ENCODE measurements at regions not wholly inside any gene's neighbourhood (a gene's known extent, or its start where the extent isn't known, plus 50 kb on each side); places are given as distances from the start of the nearest gene placed in this dataset.

- ChIA-PET CTCF (interaction anchor here (0.7 to 1.4 kb wide), 7 partner anchors 9 to 459 kb away, joined by 3 to 5 read pairs (median 4); no protein-coding TSS in a partner anchor), POLR2A (no interaction called here)
- Histone ChIP-seq H3K9me3 (no peaks in the 10 kb centered on the region), H3K36me3 (replicated peaks in 1 of 2; ENCODE audit: control insufficient read depth in 1 of 2, insufficient read depth in 2 of 2, low read length in 1 of 2) (no peaks in the 10 kb centered on the region), H4K20me1 (ENCODE audit: insufficient read depth) (no peaks in the 10 kb centered on the region), H3K79me2 (ENCODE audit: insufficient read depth) (no peaks in the 10 kb centered on the region), H3K4me1 (ENCODE audit: control insufficient read depth in 1 of 2, insufficient read depth in 2 of 2, low read depth in 1 of 2, low read length in 1 of 2) (no peaks in the 10 kb centered on the region), H3K27me3 (ENCODE audit: insufficient read depth) (no peaks in the 10 kb centered on the region), H3K27ac (ENCODE audit: low read depth in 2 of 2, low read length in 1 of 2) (no peak overlapping the region), H3F3A (replicated peaks; ENCODE audit: insufficient read depth) (no peaks in the 10 kb centered on the region), H3K9me2 (no peaks in the 10 kb centered on the region), H3K4me2 (no peak overlapping the region), H3K9ac (no peak overlapping the region), H3K4me3 (ENCODE audit: low read depth in 2 of 2, low read length in 1 of 2) (no peak overlapping the region), H2AFZ (ENCODE audit: low read depth) (no peak overlapping the region)
- 37% methylated on average over 5 of the region's 5 CpGs for WGBS (ENCODE audit: low lambda C conversion rate)
- TF ChIP-seq REST (IDR thresholded peaks at IDR 0.05; ENCODE audit: low read depth, low read length) (no peak), IRF3 (IDR thresholded peaks at IDR 0.05; ENCODE audit: low read depth, low read length) (no peak), CTCF (IDR thresholded peaks at IDR 0.05) (peak; percentile 19; the same call in 1 of the 2 replicates)
- no peak for DNase-seq
Measured at GRCh38 chr9:90053027-90053426, 448.2 kb downstream of the GADD45G start.

- Histone ChIP-seq H3K4me2 (no peak overlapping the region), H3K79me2 (ENCODE audit: insufficient read depth) (no peaks in the 10 kb centered on the region), H3K36me3 (replicated peaks in 1 of 2; ENCODE audit: control insufficient read depth in 1 of 2, insufficient read depth in 2 of 2, low read length in 1 of 2) (no peaks in the 10 kb centered on the region), H3K27me3 (ENCODE audit: insufficient read depth) (no peaks in the 10 kb centered on the region), H3K9ac (no peak overlapping the region), H2AFZ (ENCODE audit: low read depth) (no peak overlapping the region), H3K4me3 (ENCODE audit: low read depth in 2 of 2, low read length in 1 of 2) (no peak overlapping the region), H3K4me1 (ENCODE audit: control insufficient read depth in 1 of 2, insufficient read depth in 2 of 2, low read depth in 1 of 2, low read length in 1 of 2) (no peaks in the 10 kb centered on the region), H3K9me2 (no peaks in the 10 kb centered on the region), H4K20me1 (ENCODE audit: insufficient read depth) (no peaks in the 10 kb centered on the region), H3K9me3 (no peaks in the 10 kb centered on the region), H3K27ac (ENCODE audit: low read depth in 2 of 2, low read length in 1 of 2) (no peak overlapping the region), H3F3A (replicated peaks; ENCODE audit: insufficient read depth) (no peaks in the 10 kb centered on the region)
- ChIA-PET CTCF (interaction anchor here (1.0 to 1.7 kb wide), 2 partner anchors 16 to 457 kb away, joined by 3 to 5 read pairs; no protein-coding TSS in a partner anchor), POLR2A (no interaction called here)
- no peak for TF ChIP-seq EP300 (IDR thresholded peaks at IDR 0.05; ENCODE audit: borderline replicate concordance in 1 of 2, low read depth in 1 of 2, low read length in 1 of 2)
- TF ChIP-seq JUND (IDR thresholded peaks at IDR 0.05), result no peak
- TF ChIP-seq NFIC (IDR thresholded peaks at IDR 0.05; ENCODE audit: borderline replicate concordance), result no peak
- TF ChIP-seq TAF1 (IDR thresholded peaks at IDR 0.05; ENCODE audit: borderline replicate concordance, low read depth, low read length), result no peak
- no peak for TF ChIP-seq EZH2phosphoT487 (IDR thresholded peaks at IDR 0.05; ENCODE audit: borderline replicate concordance, low read depth)
- no peak for TF ChIP-seq SMC3 (IDR thresholded peaks at IDR 0.05; ENCODE audit: low read depth, low read length)
- TF ChIP-seq RCOR1 (IDR thresholded peaks at IDR 0.05; ENCODE audit: low read length), result no peak
- no peak for TF ChIP-seq REST (IDR thresholded peaks at IDR 0.05; ENCODE audit: low read depth, low read length)
- TF ChIP-seq IRF3 (IDR thresholded peaks at IDR 0.05; ENCODE audit: low read depth, low read length), result no peak
- no peak for TF ChIP-seq RXRA (IDR thresholded peaks at IDR 0.05; ENCODE audit: borderline replicate concordance, low read depth)
- no peak for TF ChIP-seq MEF2A (IDR thresholded peaks at IDR 0.05; ENCODE audit: borderline replicate concordance, low read depth)
- DNase-seq, result no peak
Measured at GRCh38 chr9:90054810-90055209, 450.0 kb downstream of the GADD45G start.

All from SK-N-SH (cell line).